OCI-LY1 (cell line): ENCODE measurements at regions not wholly inside any gene's neighbourhood (a gene's known extent, or its start where the extent isn't known, plus 50 kb on each side); places are given as distances from the start of the nearest gene placed in this dataset.
"Not testable (repeated sequence)": the region's sequence is repeated elsewhere in the genome, so short reads cannot be mapped to it uniquely, and the experiment has no call there.

Experiments
- H2AFZ ChIP-seq: fragments of 200-600 bp; sonication (generic), shearing (Covaris generic); 2 replicates; pipeline ENCODE4 v1.6.0; 2014; ENCODE audit warnings: antibody characterized with exemption, mild to moderate bottlenecking, low read length
- H3F3A ChIP-seq: fragments of 200-600 bp; sonication (generic), shearing (Covaris generic); 2 replicates; pipeline ENCODE4 v1.6.0; 2014; ENCODE audit warnings: mild to moderate bottlenecking, antibody characterized with exemption, low read length, moderate library complexity; ENCODE audit not compliant: insufficient read depth
- H3K27ac ChIP-seq: fragments of 200-600 bp; sonication (generic); 2 replicates; pipeline ENCODE4 v1.5.1; 2014; ENCODE audit warnings: low read length, mixed run types, mild to moderate bottlenecking, low read depth; ENCODE audit not compliant: poor library complexity, severe bottlenecking
- H3K27me3 ChIP-seq: fragments of 200-600 bp; sonication (generic); 2 replicates; pipeline ENCODE4 v1.6.0; 2014; ENCODE audit warnings: antibody characterized with exemption, mild to moderate bottlenecking, low read length, moderate library complexity; ENCODE audit not compliant: insufficient read depth
- H3K36me3 ChIP-seq: fragments of 200-600 bp; sonication (generic); 2 replicates; pipeline ENCODE4 v1.6.1; 2014; ENCODE audit warnings: mild to moderate bottlenecking, antibody characterized with exemption, low read length, moderate library complexity, mixed read lengths; ENCODE audit not compliant: insufficient read depth
- H3K4me1 ChIP-seq: fragments of 200-600 bp; sonication (generic); 2 replicates; pipeline ENCODE4 v1.5.1; 2014; ENCODE audit warnings: mild to moderate bottlenecking, low read length, moderate library complexity; ENCODE audit not compliant: insufficient read depth, severe bottlenecking
- H3K4me2 ChIP-seq: fragments of 200-600 bp; sonication (generic), shearing (Covaris generic); 2 replicates; pipeline ENCODE4 v1.6.1; 2014; ENCODE audit warnings: low read length
- H3K4me3 ChIP-seq: fragments of 200-600 bp; sonication (generic); 2 replicates; pipeline ENCODE4 v1.5.1; 2014; ENCODE audit warnings: low read length, low read depth, mild to moderate bottlenecking, mixed read lengths; ENCODE audit not compliant: poor library complexity, severe bottlenecking
- H3K79me2 ChIP-seq: fragments of 200-600 bp; shearing (Covaris generic); 2 replicates; pipeline ENCODE4 v1.6.1; 2016; ENCODE audit warnings: mixed run types, low read length, mixed read lengths; ENCODE audit not compliant: insufficient read depth
- H3K9ac ChIP-seq: fragments of 200-600 bp; sonication (generic), shearing (Covaris generic); 2 replicates; pipeline ENCODE4 v1.6.1; 2014; ENCODE audit warnings: mild to moderate bottlenecking, low read length, mixed read lengths
- H3K9me2 ChIP-seq: fragments of 200-600 bp; sonication (generic), shearing (Covaris generic); 2 replicates; pipeline ENCODE4 v1.6.1; 2014; ENCODE audit warnings: low read depth, mild to moderate bottlenecking, low read length, mixed read lengths
- H3K9me3 ChIP-seq: fragments of 200-600 bp; shearing (Covaris generic); 2 replicates; pipeline ENCODE4 v1.6.1; 2014; ENCODE audit warnings: low read length, mixed read lengths
- H4K20me1 ChIP-seq: fragments of 200-600 bp; sonication (generic), shearing (Covaris generic); 2 replicates; pipeline ENCODE4 v1.6.0; 2016; ENCODE audit warnings: mild to moderate bottlenecking, low read length; ENCODE audit not compliant: insufficient read depth
- CTCF ChIP-seq: fragments of 200-600 bp; sonication (generic), shearing (Covaris generic); IDR thresholded peaks from 2 replicates; pipeline ENCODE4 v1.5.1; 2017; ENCODE audit warnings: mild to moderate bottlenecking, antibody characterized with exemption, low read length, moderate library complexity, mixed read lengths
- EZH2 ChIP-seq: fragments of 200-600 bp; sonication (generic), shearing (Covaris generic); IDR thresholded peaks from 2 replicates; pipeline ENCODE4 v1.8.0; 2017; ENCODE audit warnings: borderline replicate concordance, mixed run types, mild to moderate bottlenecking, antibody characterized with exemption, low read length, moderate library complexity, mixed read lengths

GRCh38 chr19:13633522-13633922 is 127.2 kb upstream of the CACNA1A start:
- TF ChIP-seq EZH2, result no peak
- no peak for TF ChIP-seq CTCF
- Histone ChIP-seq H2AFZ (no peak overlapping the region), H3K27me3 (no peaks in the 10 kb centered on the region; the same call in 1 of the 2 replicates), H3K36me3 (no peaks in the 10 kb centered on the region), H4K20me1 (no peaks in the 10 kb centered on the region), H3K4me3 (no peak overlapping the region), H3K4me1 (no peaks in the 10 kb centered on the region), H3K9me2 (no peaks in the 10 kb centered on the region), H3K4me2 (no peak overlapping the region), H3K9ac (no peak overlapping the region), H3K9me3 (no peaks in the 10 kb centered on the region), H3K79me2 (no peaks in the 10 kb centered on the region), H3K27ac (no peak overlapping the region), H3F3A (no peaks in the 10 kb centered on the region)

GRCh38 chr19:13633109-13633508 is 126.8 kb upstream of the CACNA1A start:
- no peak overlapping the region for H3K27ac ChIP-seq
- H3F3A ChIP-seq, result no peaks in the 10 kb centered on the region
- no peak overlapping the region for H2AFZ ChIP-seq
- no peak for TF ChIP-seq CTCF
- no peaks in the 10 kb centered on the region for H3K9me3 ChIP-seq
- no peak overlapping the region for H3K4me2 ChIP-seq
- no peak overlapping the region for H3K9ac ChIP-seq
- H4K20me1 ChIP-seq, result no peaks in the 10 kb centered on the region
- H3K9me2 ChIP-seq, result no peaks in the 10 kb centered on the region
- H3K4me3 ChIP-seq, result no peak overlapping the region
- no peaks in the 10 kb centered on the region for H3K4me1 ChIP-seq
- H3K36me3 ChIP-seq, result no peaks in the 10 kb centered on the region
- no peaks in the 10 kb centered on the region for H3K79me2 ChIP-seq
- H3K27me3 ChIP-seq, result no peaks in the 10 kb centered on the region; the same call in 1 of the 2 replicates

- not testable (repeated sequence) for H3K4me1 ChIP-seq
Measured at GRCh38 chr19:13632164-13632563, 125.9 kb upstream of the CACNA1A start.

GRCh38 chr19:13629687-13630357 is 123.5 kb upstream of the CACNA1A start:
- H3K27ac ChIP-seq, result no peak overlapping the region
- no peaks in the 10 kb centered on the region for H3K9me2 ChIP-seq

More at GRCh38 chr19:13632164-13632563, 125.9 kb upstream of the CACNA1A start:
- H3K9ac ChIP-seq, H3K79me2 ChIP-seq, H3K9me3 ChIP-seq, H3K9me2 ChIP-seq, H3F3A ChIP-seq, H3K36me3 ChIP-seq, H3K4me2 ChIP-seq, H3K27me3 ChIP-seq, H2AFZ ChIP-seq, H3K27ac ChIP-seq, H4K20me1 ChIP-seq, H3K4me3 ChIP-seq: not testable (repeated sequence)

More at GRCh38 chr19:13629687-13630357, 123.5 kb upstream of the CACNA1A start:
- no peaks in the 10 kb centered on the region for H4K20me1 ChIP-seq
- no peaks in the 10 kb centered on the region for H3F3A ChIP-seq
- no peaks in the 10 kb centered on the region for H3K36me3 ChIP-seq
- no peak overlapping the region for H3K9ac ChIP-seq
- no peak overlapping the region for H3K4me3 ChIP-seq
- no peak for TF ChIP-seq CTCF
- TF ChIP-seq EZH2, result no peak
- no peaks in the 10 kb centered on the region; the same call in 1 of the 2 replicates for H3K27me3 ChIP-seq
- H3K79me2 ChIP-seq, result no peaks in the 10 kb centered on the region
- H2AFZ ChIP-seq, result no peak overlapping the region
- no peak overlapping the region for H3K4me2 ChIP-seq
- H3K9me3 ChIP-seq, result no peaks in the 10 kb centered on the region
- H3K4me1 ChIP-seq, result no peaks in the 10 kb centered on the region
